ENCODE measurements at regions not wholly inside any gene's neighbourhood (a gene's known extent, or its start where the extent isn't known, plus 50 kb on each side); places are given as distances from the start of the nearest gene placed in this dataset.
A peak's percentile ranks its signal among the peaks of the same experiment; 100 is the strongest.

- ATAC-seq (ENCODE audit: low read depth) (no peak), DNase-seq (no peak)
- H3K27me3 Mint-ChIP-seq = peaks cover 23% of the 10 kb centered on the region
- ChIA-PET POLR2A (no interaction called here), CTCF (no interaction called here)
- intact Hi-C loops (cut with micrococcal nuclease) = no loop called here
- H3K9me3 Mint-ChIP-seq = peaks cover 2% of the 10 kb centered on the region
- no peak overlapping the region for H3K4me3 Mint-ChIP-seq
- no peak overlapping the region for H3K27ac Mint-ChIP-seq
- TF ChIP-seq CTCF (IDR thresholded peaks at IDR 0.05) = no peak
- no peaks in the 10 kb centered on the region for H3K4me1 Mint-ChIP-seq
- no peaks in the 10 kb centered on the region for H3K36me3 Mint-ChIP-seq (ENCODE audit: low read depth)
Measured at GRCh38 chr17:77721846-77722160, 236.7 kb upstream of the TNRC6C start.

- intact Hi-C loops (cut with micrococcal nuclease) = no loop called here
- CTCF ChIA-PET = no interaction called here
- peaks cover 19% of the 10 kb centered on the region for H3K27me3 Mint-ChIP-seq
- TF ChIP-seq CTCF (IDR thresholded peaks at IDR 0.05) = no peak
- H3K36me3 Mint-ChIP-seq (ENCODE audit: low read depth) = no peaks in the 10 kb centered on the region
- no peak overlapping the region for H3K27ac Mint-ChIP-seq
- DNase-seq = no peak
- no peak overlapping the region for H3K4me3 Mint-ChIP-seq
- POLR2A ChIA-PET = no interaction called here
- no peaks in the 10 kb centered on the region for H3K4me1 Mint-ChIP-seq
- no peak for ATAC-seq (ENCODE audit: low read depth)
- no peaks in the 10 kb centered on the region for H3K9me3 Mint-ChIP-seq
Measured at GRCh38 chr17:77722366-77722765, 236.1 kb upstream of the TNRC6C start.

DNA sequence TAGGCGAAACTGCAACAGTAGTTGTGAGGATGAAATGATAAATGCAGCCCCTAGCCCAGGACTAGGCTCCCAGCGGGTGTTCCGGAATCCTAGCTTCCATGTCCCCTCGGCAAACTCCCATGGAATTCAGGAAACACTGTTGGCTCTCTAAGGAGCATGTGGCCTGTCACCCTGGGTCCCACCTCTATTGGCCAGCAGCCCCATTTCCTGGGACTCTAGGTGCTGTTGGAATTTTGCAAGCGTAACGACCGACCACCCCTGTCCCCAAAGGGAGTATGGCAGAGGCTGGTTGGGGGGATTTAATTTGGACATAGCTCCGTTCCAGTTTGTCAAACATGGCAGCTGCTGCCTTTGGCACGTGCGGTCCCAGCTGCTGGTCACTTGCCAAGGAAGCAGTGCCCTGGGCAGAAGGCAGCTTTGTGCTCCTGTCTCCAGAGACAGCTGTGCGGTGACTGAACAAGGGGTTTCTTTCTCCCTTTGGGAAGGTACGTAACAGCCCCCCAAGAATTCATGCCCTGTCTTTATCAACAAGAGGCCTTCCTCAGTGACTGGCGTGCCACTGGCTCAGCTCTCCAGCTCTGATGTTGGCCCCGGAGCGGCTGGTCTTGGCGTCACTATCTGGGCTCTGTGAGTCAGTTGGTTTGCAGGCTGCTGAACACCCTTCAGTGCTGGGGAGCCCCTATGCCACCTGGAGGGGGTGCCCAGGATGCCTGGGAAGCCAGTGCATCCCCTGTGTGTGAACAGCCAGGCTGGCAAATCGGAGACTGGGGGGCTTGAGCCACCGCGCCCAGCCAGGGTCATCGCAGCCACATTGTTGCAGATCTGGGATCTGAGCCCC, 235.2 kb upstream of the TNRC6C start:
- ChIA-PET CTCF (no interaction called here), POLR2A (no interaction called here)
- Mint-ChIP-seq H3K27me3 (peaks cover 22% of the 10 kb centered on the region), H3K27ac (no peak overlapping the region), H3K4me3 (no peak overlapping the region), H3K36me3 (ENCODE audit: low read depth) (no peaks in the 10 kb centered on the region), H3K9me3 (no peaks in the 10 kb centered on the region), H3K4me1 (no peaks in the 10 kb centered on the region)
- ATAC-seq (ENCODE audit: low read depth) (no peak), DNase-seq (no peak)
- no peak for TF ChIP-seq CTCF (IDR thresholded peaks at IDR 0.05)
- intact Hi-C loops (cut with micrococcal nuclease) = no loop called here

DNA sequence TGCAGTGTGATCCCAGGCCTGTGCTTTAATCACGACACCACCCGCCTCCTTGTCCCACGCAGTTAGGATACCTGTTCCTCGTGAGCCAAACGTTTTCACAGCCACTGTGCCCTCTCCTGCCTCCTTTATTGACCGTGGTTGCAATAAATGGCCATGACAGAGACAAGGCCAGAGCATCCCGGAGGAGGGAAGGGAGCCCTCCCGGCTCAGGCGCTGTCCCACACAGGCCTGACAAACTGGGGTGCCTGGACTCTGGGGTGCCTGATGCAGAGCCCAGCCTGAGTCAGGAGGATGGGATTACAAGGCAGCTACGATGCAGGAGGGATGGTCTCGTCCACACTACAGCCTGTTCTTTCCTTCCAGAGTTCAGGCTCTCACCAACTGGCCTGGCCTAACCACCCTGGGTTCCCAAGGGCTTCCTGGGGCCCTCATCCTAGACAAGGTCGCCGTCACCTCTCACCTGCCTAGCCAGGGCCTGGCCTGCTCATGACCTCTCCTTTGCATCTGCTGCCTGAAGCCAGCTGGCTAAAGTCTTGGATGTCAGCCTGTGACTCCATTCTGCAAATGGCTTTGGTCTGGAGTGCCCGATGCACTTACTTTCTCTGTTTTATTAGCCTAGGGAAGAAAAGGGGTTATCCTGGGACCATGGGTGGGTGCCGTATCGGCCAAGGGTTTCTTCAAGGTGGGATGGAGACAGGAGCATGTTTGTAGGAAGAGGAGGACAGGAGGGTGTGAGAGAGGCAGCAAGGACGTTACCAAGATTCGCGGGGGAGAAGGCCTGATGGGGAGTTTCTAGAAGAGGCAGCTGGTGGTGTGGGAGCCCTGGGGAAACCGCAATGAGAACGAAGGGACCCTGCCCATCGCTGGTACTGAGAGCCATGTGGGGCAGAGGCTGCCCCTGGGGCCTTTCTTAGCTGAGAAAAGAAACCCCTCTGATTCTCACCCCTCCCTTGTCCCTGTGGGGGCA, 234.3 kb upstream of the TNRC6C start:
- TF ChIP-seq CTCF (IDR thresholded peaks at IDR 0.05) = no peak
- no peaks in the 10 kb centered on the region for H3K4me1 Mint-ChIP-seq
- H3K27ac Mint-ChIP-seq = no peak overlapping the region
- intact Hi-C loops (cut with micrococcal nuclease) = no loop called here
- DNase-seq (no peak), ATAC-seq (ENCODE audit: low read depth) (no peak)
- H3K9me3 Mint-ChIP-seq = no peaks in the 10 kb centered on the region
- ChIA-PET POLR2A (no interaction called here), CTCF (no interaction called here)
- H3K27me3 Mint-ChIP-seq = peaks cover 27% of the 10 kb centered on the region
- H3K4me3 Mint-ChIP-seq = no peak overlapping the region
- no peaks in the 10 kb centered on the region for H3K36me3 Mint-ChIP-seq (ENCODE audit: low read depth)

- Mint-ChIP-seq H3K27ac (no peak overlapping the region), H3K36me3 (ENCODE audit: low read depth) (no peaks in the 10 kb centered on the region), H3K27me3 (peaks cover 27% of the 10 kb centered on the region), H3K4me3 (no peak overlapping the region), H3K4me1 (no peaks in the 10 kb centered on the region), H3K9me3 (no peaks in the 10 kb centered on the region)
- peak; percentile 25 for ATAC-seq (ENCODE audit: low read depth)
- no peak for DNase-seq
- intact Hi-C loops (cut with micrococcal nuclease) = no loop called here
- TF ChIP-seq CTCF (IDR thresholded peaks at IDR 0.05) = no peak
- ChIA-PET POLR2A (no interaction called here), CTCF (no interaction called here)
Measured at GRCh38 chr17:77724876-77725615, 233.5 kb upstream of the TNRC6C start.

All from activated B cell treated with CpG ODN at 0.5 μM for 24 hours (primary cell).